ENCODE measurements at regions not wholly inside any gene's neighbourhood (a gene's known extent, or its start where the extent isn't known, plus 50 kb on each side); places are given as distances from the start of the nearest gene placed in this dataset.

GRCh38 chr11:76259299-76259908 is 53.1 kb upstream of the WNT11 start:
- peaks cover 23% of the 10 kb centered on the region for H3K4me1 Mint-ChIP-seq
- no peak overlapping the region for H3K27ac Mint-ChIP-seq
- no peaks in the 10 kb centered on the region for H3K9me3 Mint-ChIP-seq
- peaks cover 69% of the 10 kb centered on the region for H3K27me3 Mint-ChIP-seq (ENCODE audit: low read depth, poor library complexity)
- no peaks in the 10 kb centered on the region for H3K36me3 Mint-ChIP-seq (ENCODE audit: low read depth)
- no peak for TF ChIP-seq CTCF (IDR thresholded peaks at IDR 0.05)
- H3K4me3 Mint-ChIP-seq = no peak overlapping the region
- no peak for DNase-seq

DNA sequence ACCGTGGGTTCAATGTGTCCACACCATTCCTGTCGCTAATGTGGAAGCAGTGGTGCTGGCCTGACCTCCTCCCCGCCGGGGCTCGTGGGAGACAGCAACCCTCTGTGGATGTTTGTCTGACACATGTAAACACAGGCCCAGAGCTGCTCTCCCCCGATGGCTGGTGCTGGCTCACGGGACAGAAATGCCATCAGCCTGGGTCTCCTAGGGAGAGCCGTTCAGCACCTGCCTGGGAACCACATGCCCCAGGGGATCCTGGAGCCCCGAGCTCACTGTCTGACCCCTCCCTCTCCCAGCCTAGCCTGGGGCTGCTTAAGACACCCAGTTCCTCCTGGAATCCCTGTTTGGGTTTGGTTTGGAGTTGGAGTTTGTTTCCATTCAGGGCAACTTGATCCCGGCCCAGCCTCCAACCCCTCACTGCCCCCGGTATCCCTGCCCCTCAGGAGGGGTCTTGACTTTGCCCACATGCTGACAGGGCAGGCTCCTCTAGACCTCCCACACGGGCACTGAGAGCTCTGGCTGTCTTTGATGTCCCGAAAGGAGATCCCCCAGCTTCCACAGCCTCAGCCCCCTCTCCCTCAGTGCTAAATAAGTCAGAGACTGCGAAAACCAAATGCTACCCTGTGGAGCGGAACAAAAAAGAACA is 50.9 kb upstream of the WNT11 start:
- H3K4me3 Mint-ChIP-seq = no peak overlapping the region
- H3K27ac Mint-ChIP-seq = no peak overlapping the region
- no peaks in the 10 kb centered on the region for H3K36me3 Mint-ChIP-seq (ENCODE audit: low read depth)
- TF ChIP-seq CTCF (IDR thresholded peaks at IDR 0.05) = no peak
- H3K9me3 Mint-ChIP-seq = no peaks in the 10 kb centered on the region
- H3K27me3 Mint-ChIP-seq (ENCODE audit: low read depth, poor library complexity) = peaks cover 59% of the 10 kb centered on the region
- DNase-seq = no peak
- H3K4me1 Mint-ChIP-seq = peaks cover 43% of the 10 kb centered on the region

DNA sequence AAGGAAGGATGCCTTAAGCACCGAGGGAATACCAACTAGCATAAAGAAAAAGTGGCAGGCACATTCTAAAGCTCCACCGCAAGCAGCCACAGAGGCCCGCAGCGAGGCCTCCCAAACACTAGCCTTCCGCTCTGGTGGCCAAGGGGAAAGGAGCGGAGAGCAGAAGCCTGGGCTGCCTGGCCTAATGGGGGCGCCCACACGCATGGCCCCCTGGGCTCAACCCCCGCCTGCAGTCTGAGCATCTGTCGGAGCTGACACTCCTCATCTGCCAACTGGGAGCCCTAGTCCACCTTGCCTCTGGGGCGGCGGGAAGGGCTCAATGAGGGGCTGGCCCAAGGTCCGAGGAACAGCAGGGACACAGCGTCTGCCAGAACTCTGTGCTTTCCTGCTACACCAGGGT is 50.1 kb upstream of the WNT11 start:
- DNase-seq = no peak

More for the DNA sequence above, 50.1 kb upstream of the WNT11 start:
- peaks cover 50% of the 10 kb centered on the region for H3K4me1 Mint-ChIP-seq
- H3K9me3 Mint-ChIP-seq = no peaks in the 10 kb centered on the region
- no peak overlapping the region for H3K27ac Mint-ChIP-seq
- peaks cover 56% of the 10 kb centered on the region for H3K27me3 Mint-ChIP-seq (ENCODE audit: low read depth, poor library complexity)
- H3K4me3 Mint-ChIP-seq = no peak overlapping the region
- no peaks in the 10 kb centered on the region for H3K36me3 Mint-ChIP-seq (ENCODE audit: low read depth)
- no peak for TF ChIP-seq CTCF (IDR thresholded peaks at IDR 0.05)

Data from nephron progenitor cell (in vitro differentiated cells).